Urinary bladder (tissue), 3 donors: ENCODE measurements at regions not wholly inside any gene's neighbourhood (a gene's known extent, or its start where the extent isn't known, plus 50 kb on each side); places are given as distances from the start of the nearest gene placed in this dataset.

Experiments used
- DNase-seq: peaks from one replicate; pipeline ENCODE4 v3.0.0-alpha.2; 2015; ENCODE audit errors: extremely low spot score
- H3K27ac ChIP-seq: one replicate; pipeline ENCODE4 v1.5.1; 2013; ENCODE audit warnings: low read depth, mild to moderate bottlenecking, moderate library complexity
- H3K36me3 ChIP-seq: one replicate; pipeline ENCODE4 v1.6.1; 2013; ENCODE audit warnings: mild to moderate bottlenecking, moderate library complexity; ENCODE audit not compliant: insufficient read depth
- H3K4me1 ChIP-seq: one replicate; pipeline ENCODE4 v1.6.1; 2013; ENCODE audit warnings: mild to moderate bottlenecking, moderate library complexity; ENCODE audit not compliant: insufficient read depth
- H3K4me3 ChIP-seq: one replicate; pipeline ENCODE4 v1.5.1; 2013; ENCODE audit warnings: low read depth, low read length
- WGBS: extraction: QIAGEN DNeasy Blood & Tissue Kit; methylation state at CpG from one replicate; pipeline ENCODE4 v1.1.7; 2013; 5-methylcytosine and 5-hydroxymethylcytosine counted together
- donor health status: healthy with polysubstance abuse.
- donor health status: healthy.

DNA sequence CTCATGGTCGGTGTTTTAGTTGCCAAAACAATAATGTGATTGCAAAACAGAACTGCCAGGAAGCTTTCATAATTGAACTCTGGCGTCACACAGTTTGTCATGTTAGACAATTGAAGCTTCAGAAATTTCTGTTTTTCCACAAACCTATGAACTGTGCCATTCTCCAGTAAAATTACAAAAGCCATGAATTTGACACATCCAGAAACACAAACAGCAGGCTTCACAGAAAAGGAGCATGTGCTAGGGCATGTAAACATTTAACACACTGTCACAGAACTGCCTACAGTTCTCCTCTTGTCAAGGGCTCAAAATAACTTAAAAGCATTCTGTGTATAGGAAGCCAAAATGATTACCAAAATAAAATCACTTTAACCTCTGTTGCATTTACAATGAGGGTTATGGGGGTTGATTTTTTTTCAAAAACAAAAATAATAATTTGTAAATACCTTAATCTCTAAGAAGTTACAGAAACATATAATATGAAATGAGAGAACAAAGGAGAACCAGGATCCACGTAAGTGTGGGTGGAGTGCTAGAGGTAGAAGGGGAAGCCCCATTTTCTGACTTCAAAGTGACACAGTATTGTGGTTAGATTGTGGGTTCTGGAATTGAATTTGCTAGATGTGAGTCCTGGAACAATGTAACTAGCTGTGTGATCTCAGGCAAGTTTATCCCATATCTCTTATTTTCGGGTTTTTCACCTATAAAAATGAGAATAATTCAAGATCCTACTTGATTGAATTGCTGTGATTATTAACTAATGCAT, 295.0 kb downstream of the CENPC start:
- WGBS = 60% methylated on average over 4 of the region's 4 CpGs
- DNase-seq = no peak
- H3K4me1 ChIP-seq = no peaks in the 10 kb centered on the region
- no peak overlapping the region for H3K4me3 ChIP-seq
- no peak overlapping the region for H3K27ac ChIP-seq
- H3K36me3 ChIP-seq = no peaks in the 10 kb centered on the region

DNA sequence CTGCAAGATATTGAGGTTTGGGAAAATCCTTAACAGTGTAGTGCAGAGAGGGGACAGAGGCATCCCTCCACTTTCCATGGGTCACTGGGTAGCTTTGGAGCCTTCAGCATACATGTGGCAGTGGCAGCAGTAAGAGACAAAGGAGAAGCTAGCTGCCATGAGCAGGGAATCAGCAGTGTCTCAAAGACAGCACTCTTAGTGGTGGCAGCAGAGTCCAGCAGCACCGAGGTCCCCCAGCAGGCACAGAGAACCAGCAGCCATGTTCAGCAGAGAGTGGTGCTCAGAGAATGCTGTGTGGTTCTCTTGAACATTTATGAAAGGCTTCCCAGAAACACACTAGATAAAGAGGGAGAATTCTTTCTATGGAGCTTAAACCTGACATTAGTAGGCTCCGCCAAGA, 308.5 kb downstream of the CENPC start:
- DNase-seq = no peak
- no peak overlapping the region for H3K4me3 ChIP-seq
- H3K27ac ChIP-seq = no peak overlapping the region
- 90% methylated on average over 2 of the region's 2 CpGs for WGBS
- H3K36me3 ChIP-seq = no peaks in the 10 kb centered on the region
- no peaks in the 10 kb centered on the region for H3K4me1 ChIP-seq

DNA sequence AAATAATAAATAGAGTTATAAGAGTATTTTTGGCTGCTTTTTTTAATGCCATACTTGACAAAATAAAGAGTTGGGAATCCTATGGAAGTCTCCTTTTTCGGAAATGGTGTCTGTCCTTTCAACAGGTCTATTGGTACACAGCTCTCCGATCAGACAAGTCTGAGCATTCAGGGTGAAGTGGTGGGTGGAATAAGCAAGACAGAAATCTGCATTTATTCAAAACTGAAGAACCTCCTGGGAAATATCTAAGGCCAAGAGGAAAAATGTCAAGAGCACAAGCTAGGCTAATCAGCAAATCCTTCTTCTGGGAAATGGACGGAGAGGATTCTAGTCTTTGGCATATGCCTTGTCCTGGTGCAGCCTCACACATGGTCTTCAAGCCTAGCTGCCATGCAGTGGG, 309.0 kb downstream of the CENPC start:
- DNase-seq = no peak
- WGBS = 86% methylated on average over 3 of the region's 3 CpGs

GRCh38 chr4:67234296-67234695, 311.0 kb downstream of the CENPC start:
- Histone ChIP-seq H3K4me3 (no peak overlapping the region), H3K36me3 (no peaks in the 10 kb centered on the region), H3K4me1 (no peaks in the 10 kb centered on the region), H3K27ac (no peak overlapping the region)
- DNase-seq = no peak
- 44% methylated on average over 2 of the region's 2 CpGs for WGBS

More for the DNA sequence above, 309.0 kb downstream of the CENPC start:
- Histone ChIP-seq H3K27ac (no peak overlapping the region), H3K36me3 (no peaks in the 10 kb centered on the region), H3K4me3 (no peak overlapping the region), H3K4me1 (no peaks in the 10 kb centered on the region)

DNA sequence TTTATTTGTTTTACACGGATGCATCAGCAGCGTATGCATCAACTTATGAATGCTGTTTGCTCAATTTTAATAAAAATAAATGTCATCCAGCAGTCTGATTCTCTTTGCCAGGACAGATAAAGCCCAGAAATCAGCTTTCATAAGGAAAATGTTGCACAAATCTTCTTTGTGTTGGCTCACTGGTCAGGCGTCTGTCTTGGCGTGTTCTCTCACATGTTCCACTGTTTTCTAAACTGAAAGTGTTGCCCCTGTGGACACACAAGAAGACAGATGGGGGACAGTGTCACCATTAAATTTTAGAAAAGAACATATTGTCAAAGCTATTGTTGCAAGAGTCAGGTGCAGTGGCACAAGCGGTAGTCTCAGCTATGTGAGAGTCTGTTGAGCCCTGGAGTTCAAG, 316.2 kb downstream of the CENPC start:
- H3K36me3 ChIP-seq = no peaks in the 10 kb centered on the region
- WGBS = 81% methylated on average over 5 of the region's 5 CpGs
- no peaks in the 10 kb centered on the region for H3K4me1 ChIP-seq
- H3K4me3 ChIP-seq = no peak overlapping the region
- H3K27ac ChIP-seq = no peak overlapping the region
- DNase-seq = no peak

GRCh38 chr4:67220861-67221260, 324.4 kb downstream of the CENPC start:
- 57% methylated on average over 2 of the region's 2 CpGs for WGBS
- Histone ChIP-seq H3K36me3 (no peaks in the 10 kb centered on the region), H3K4me1 (no peaks in the 10 kb centered on the region), H3K4me3 (no peak overlapping the region), H3K27ac (no peak overlapping the region)
- DNase-seq = no peak

DNA sequence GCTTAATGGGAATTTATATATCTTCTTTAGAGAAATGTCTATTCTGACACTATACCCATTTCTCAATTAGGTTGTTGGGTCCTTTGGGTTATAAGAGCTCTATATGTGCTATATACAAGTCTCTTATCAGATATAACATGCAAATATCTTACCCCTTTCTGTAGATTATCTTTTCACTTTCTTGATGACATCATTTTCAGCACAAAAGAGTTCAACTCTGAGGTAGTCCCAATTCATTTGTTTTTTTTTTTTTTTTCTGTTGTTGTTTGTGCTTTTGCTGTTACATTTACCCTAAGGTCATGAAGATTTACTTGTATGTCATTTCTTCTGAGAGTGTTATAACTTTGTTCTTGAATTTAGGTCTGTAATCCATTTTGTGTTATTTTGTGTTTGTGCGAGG, 326.4 kb downstream of the CENPC start:
- no peaks in the 10 kb centered on the region for H3K36me3 ChIP-seq
- WGBS = 95% methylated on average over 1 of the region's 1 CpG
- H3K4me3 ChIP-seq = no peak overlapping the region
- no peak for DNase-seq
- no peaks in the 10 kb centered on the region for H3K4me1 ChIP-seq
- no peak overlapping the region for H3K27ac ChIP-seq

DNA sequence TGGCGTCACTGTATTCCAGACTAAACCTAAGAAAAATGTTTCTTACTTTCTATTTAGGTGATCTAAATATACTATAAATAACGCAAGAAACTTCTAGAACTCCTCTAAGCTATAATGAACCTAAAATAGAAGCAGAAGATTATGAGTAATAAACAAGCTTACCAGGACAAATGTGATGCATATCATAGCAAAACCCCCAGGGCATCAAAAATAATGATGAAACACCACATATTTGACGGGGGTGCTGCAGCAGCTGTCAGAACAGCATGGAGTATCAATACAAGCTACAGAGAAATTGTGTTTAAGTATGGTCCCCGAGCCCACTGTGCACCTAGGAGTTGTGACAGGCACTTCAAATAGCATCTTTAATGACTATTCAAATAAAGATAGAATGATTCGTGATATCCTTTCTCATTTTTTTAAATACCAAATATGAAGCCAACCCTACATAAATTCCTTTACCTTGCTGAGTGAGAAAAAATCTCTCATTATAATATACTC, 337.3 kb downstream of the CENPC start:
- Histone ChIP-seq H3K4me3 (no peak overlapping the region), H3K36me3 (no peaks in the 10 kb centered on the region), H3K4me1 (no peaks in the 10 kb centered on the region), H3K27ac (no peak overlapping the region)
- no peak for DNase-seq
- 54% methylated on average over 5 of the region's 5 CpGs for WGBS

DNA sequence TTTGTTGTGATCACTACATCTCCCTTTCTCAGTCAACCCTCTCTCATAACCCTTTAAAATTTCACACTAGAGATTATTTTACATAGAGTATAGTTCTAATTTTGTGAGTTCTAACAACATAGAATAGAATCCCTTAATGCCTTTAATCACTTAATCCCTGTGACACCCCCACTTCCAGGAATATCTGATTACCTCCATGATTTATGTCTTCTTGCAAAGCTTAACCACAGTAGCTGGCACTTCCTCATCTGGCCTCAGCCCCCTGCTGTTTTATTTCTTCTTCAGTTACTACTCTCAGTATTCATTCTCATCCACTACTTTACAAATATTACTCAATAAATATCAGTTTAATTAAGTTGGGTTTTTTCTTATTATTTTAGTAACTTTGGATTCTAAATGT, 340.9 kb downstream of the CENPC start:
- no peak overlapping the region for H3K27ac ChIP-seq
- H3K4me3 ChIP-seq = no peak overlapping the region
- DNase-seq = no peak
- no peaks in the 10 kb centered on the region for H3K36me3 ChIP-seq
- H3K4me1 ChIP-seq = no peaks in the 10 kb centered on the region

- 76% methylated on average over 3 of the region's 3 CpGs for WGBS
- H3K36me3 ChIP-seq = no peaks in the 10 kb centered on the region
Observed at GRCh38 chr4:67201334-67201733, 344.0 kb downstream of the CENPC start.

GRCh38 chr4:67198727-67199126, 346.6 kb downstream of the CENPC start:
- 9% methylated on average over 2 of the region's 2 CpGs for WGBS
- Histone ChIP-seq H3K4me3 (no peak overlapping the region), H3K27ac (no peak overlapping the region), H3K36me3 (no peaks in the 10 kb centered on the region), H3K4me1 (no peaks in the 10 kb centered on the region)
- DNase-seq = no peak

More at GRCh38 chr4:67201334-67201733, 344.0 kb downstream of the CENPC start:
- Histone ChIP-seq H3K4me1 (no peaks in the 10 kb centered on the region), H3K27ac (no peak overlapping the region), H3K4me3 (no peak overlapping the region)
- DNase-seq = no peak

GRCh38 chr4:67167849-67168248, 377.5 kb downstream of the CENPC start:
- Histone ChIP-seq H3K27ac (no peak overlapping the region), H3K4me1 (no peaks in the 10 kb centered on the region), H3K4me3 (no peak overlapping the region), H3K36me3 (no peaks in the 10 kb centered on the region)
- whole genome bisulfite sequencing = 87% methylated on average over 3 of the region's 3 CpGs
- no peak for DNase-seq

- no peak for DNase-seq
- Histone ChIP-seq H3K36me3 (no peaks in the 10 kb centered on the region), H3K4me1 (no peaks in the 10 kb centered on the region), H3K4me3 (no peak overlapping the region), H3K27ac (no peak overlapping the region)
- 76% methylated on average over 2 of the region's 2 CpGs for WGBS
Observed at GRCh38 chr4:67162690-67163089, 382.6 kb downstream of the CENPC start.

DNA sequence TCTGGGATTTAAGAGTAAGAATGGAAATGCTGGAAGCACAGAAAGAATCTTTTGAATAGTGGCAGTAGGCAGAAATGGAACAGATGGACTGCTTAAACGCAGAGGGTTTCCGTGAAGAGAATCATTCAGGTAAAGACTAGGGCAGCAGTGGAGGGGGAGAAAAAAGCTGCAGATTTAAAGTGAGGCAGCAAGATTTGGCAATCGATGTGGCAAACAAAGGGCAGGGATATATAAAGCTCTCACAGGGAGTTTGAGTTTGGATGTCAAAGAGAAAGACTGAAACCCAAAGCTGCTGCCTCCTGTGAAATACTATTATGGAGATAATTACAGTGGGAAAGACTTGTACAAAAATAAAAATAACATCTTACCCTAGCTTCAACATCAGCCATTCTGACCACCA, 384.0 kb downstream of the CENPC start:
- Histone ChIP-seq H3K4me1 (no peaks in the 10 kb centered on the region), H3K36me3 (no peaks in the 10 kb centered on the region), H3K4me3 (no peak overlapping the region), H3K27ac (no peak overlapping the region)
- 67% methylated on average over 3 of the region's 3 CpGs for WGBS
- no peak for DNase-seq
